Astrocyte of the cerebellum (primary cell): ENCODE measurements at regions not wholly inside any gene's neighbourhood (a gene's known extent, or its start where the extent isn't known, plus 50 kb on each side); places are given as distances from the start of the nearest gene placed in this dataset.
"Not testable (repeated sequence)": the region's sequence is repeated elsewhere in the genome, so short reads cannot be mapped to it uniquely, and the experiment has no call there.

Experiments
- DNase-seq: peaks from one replicate; pipeline ENCODE4 v3.0.0-alpha.2; 2011; ENCODE audit warnings: low read depth
- H3K4me3 ChIP-seq: 2 replicates; pipeline ENCODE4 v1.5.1; 2011; ENCODE audit warnings: mild to moderate bottlenecking, low read depth, low read length, moderate library complexity
- in situ Hi-C: cut with HindIII; loops from 2 replicates; pipeline ENCODE4 v1.10.0; 2017; ENCODE audit warnings: low sequenced_read_pairs
- TF ChIP-seq, protein P1 (sequence below): IDR thresholded peaks from 2 replicates; pipeline ENCODE4 v1.5.1; 2012; ENCODE audit warnings: low read length, low read depth, moderate library complexity, mild to moderate bottlenecking; ENCODE audit errors: missing control alignments

GRCh38 chr14:22210026-22210425 lies 379.0 kb downstream of the DAD1 start:
- no peak overlapping the region for H3K4me3 ChIP-seq
- TF ChIP-seq, protein P1, sequence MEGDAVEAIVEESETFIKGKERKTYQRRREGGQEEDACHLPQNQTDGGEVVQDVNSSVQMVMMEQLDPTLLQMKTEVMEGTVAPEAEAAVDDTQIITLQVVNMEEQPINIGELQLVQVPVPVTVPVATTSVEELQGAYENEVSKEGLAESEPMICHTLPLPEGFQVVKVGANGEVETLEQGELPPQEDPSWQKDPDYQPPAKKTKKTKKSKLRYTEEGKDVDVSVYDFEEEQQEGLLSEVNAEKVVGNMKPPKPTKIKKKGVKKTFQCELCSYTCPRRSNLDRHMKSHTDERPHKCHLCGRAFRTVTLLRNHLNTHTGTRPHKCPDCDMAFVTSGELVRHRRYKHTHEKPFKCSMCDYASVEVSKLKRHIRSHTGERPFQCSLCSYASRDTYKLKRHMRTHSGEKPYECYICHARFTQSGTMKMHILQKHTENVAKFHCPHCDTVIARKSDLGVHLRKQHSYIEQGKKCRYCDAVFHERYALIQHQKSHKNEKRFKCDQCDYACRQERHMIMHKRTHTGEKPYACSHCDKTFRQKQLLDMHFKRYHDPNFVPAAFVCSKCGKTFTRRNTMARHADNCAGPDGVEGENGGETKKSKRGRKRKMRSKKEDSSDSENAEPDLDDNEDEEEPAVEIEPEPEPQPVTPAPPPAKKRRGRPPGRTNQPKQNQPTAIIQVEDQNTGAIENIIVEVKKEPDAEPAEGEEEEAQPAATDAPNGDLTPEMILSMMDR, result no peak
- in situ Hi-C loops, result no loop called here
- no peak for DNase-seq

DNA sequence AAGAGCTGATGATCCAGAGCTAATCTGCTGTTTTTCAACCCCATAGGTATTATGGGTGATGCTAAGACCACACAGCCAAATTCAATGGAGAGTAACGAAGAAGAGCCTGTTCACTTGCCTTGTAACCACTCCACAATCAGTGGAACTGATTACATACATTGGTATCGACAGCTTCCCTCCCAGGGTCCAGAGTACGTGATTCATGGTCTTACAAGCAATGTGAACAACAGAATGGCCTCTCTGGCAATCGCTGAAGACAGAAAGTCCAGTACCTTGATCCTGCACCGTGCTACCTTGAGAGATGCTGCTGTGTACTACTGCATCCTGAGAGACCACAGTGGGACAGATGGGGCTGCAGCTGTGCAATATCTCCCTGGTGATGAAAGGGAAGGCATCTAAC lies 386.0 kb downstream of the DAD1 start:
- no peak for DNase-seq
- no peak overlapping the region for H3K4me3 ChIP-seq
- in situ Hi-C loops, result no loop called here
- TF ChIP-seq, protein P1, result no peak

DNA sequence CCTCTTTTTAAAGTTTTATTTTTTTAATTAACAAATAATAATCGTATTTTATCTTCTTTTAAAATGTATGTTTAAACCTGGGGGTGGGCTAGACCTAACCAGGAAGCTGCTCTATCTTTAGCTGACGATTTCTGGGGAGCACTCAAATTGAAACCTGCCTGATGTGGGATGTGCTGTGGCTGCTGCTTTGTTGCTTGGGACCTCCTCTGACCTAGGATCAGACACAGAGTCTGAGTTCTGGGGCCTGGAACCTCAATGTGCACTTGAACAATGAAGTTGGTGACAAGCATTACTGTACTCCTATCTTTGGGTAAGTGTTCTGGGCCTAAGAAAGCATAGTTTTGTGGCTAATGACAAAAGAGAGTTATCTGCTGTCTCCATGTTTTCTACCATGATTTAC lies 386.7 kb downstream of the DAD1 start:
- TF ChIP-seq, protein P1, result no peak
- H3K4me3 ChIP-seq, result no peak overlapping the region
- in situ Hi-C loops, result no loop called here
- DNase-seq, result no peak

- TF ChIP-seq, protein P1, result peak; percentile 86
- peak; percentile 37 for DNase-seq
- H3K4me3 ChIP-seq, result no peak overlapping the region
- in situ Hi-C loops, result no loop called here
These were observed 387.9 kb downstream of the DAD1 start for GRCh38 chr14:22200977-22201605.

- in situ Hi-C loops, DNase-seq, H3K4me3 ChIP-seq: not testable (repeated sequence)
These were observed 388.9 kb downstream of the DAD1 start for GRCh38 chr14:22200131-22200530.

DNA sequence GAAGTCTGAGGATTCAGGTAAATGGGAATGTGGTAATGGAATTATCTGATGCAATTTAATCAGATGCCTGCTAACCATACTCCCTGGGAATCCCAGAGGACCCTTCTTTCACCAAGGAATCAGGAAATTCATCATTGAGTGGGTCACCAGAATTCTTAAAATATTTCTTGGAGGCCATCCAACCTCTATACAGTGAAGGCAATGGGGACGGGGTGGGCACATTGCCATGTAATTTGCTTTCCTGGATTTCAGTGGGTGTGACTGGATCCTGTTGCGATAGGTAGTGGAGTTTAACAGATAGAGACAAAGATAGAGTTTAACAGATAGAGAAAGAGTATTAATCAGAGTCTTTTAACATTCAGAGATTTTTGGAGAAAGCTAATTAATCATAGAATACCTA lies 394.4 kb downstream of the DAD1 start:
- H3K4me3 ChIP-seq, result no peak overlapping the region
- TF ChIP-seq, protein P1, result no peak
- DNase-seq, result no peak
- in situ Hi-C loops, result no loop called here

DNA sequence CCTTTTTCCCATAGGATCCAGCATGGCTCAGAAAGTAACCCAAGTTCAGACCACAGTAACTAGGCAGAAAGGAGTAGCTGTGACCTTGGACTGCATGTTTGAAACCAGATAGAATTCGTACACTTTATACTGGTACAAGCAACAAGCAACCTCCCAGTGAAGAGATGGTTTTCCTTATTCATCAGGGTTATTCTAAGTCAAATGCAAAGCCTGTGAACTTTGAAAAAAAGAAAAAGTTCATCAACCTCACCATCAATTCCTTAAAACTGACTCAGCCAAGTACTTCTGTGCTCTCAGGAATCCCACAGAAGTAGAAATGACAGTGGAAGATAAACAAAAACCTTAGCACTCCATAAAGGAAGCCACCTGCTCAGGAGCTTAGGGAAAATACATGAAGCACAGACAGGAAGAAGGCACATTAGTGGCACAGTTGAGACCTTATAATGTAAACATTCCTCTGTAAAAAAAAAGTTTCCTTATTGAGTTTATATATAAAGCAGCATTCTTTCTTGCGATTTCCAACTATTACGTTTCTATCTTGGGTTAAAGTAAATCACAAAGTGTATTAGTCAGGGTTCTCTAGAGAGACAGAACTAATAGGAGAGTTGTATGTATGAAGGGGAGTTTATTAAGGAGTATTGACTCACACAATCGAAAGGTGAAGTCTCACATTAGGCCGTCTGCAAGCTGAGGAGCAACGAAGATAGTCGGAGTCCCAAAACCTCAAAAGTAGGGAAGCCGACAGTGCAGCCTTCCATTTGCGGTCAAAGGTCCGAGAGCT lies 398.4 kb downstream of the DAD1 start:
- TF ChIP-seq, protein P1, result no peak
- no peak overlapping the region for H3K4me3 ChIP-seq
- in situ Hi-C loops, result no loop called here
- no peak for DNase-seq
